ENCODE measurements at regions not wholly inside any gene's neighbourhood (a gene's known extent, or its start where the extent isn't known, plus 50 kb on each side); places are given as distances from the start of the nearest gene placed in this dataset.

GRCh38 chr2:136482966-136483365 is 282.4 kb upstream of the THSD7B start:
- TF ChIP-seq, protein P1, sequence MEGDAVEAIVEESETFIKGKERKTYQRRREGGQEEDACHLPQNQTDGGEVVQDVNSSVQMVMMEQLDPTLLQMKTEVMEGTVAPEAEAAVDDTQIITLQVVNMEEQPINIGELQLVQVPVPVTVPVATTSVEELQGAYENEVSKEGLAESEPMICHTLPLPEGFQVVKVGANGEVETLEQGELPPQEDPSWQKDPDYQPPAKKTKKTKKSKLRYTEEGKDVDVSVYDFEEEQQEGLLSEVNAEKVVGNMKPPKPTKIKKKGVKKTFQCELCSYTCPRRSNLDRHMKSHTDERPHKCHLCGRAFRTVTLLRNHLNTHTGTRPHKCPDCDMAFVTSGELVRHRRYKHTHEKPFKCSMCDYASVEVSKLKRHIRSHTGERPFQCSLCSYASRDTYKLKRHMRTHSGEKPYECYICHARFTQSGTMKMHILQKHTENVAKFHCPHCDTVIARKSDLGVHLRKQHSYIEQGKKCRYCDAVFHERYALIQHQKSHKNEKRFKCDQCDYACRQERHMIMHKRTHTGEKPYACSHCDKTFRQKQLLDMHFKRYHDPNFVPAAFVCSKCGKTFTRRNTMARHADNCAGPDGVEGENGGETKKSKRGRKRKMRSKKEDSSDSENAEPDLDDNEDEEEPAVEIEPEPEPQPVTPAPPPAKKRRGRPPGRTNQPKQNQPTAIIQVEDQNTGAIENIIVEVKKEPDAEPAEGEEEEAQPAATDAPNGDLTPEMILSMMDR (tag by site-specific recombination; IDR thresholded peaks at IDR 0.05) = no peak
- TF ChIP-seq ZNF626 (tag by site-specific recombination; IDR thresholded peaks at IDR 0.05) = no peak
- no peak for TF ChIP-seq ZNF121 (tag by site-specific recombination; IDR thresholded peaks at IDR 0.05)
- no peak for TF ChIP-seq ZNF133 (tag by site-specific recombination; IDR thresholded peaks at IDR 0.05)
- TF ChIP-seq ZNF239 (tag by site-specific recombination; IDR thresholded peaks at IDR 0.05) = no peak
- no peak for TF ChIP-seq ZNF776 (tag by site-specific recombination; IDR thresholded peaks at IDR 0.05; ENCODE audit: borderline replicate concordance)
- no peak for TF ChIP-seq ZNF837 (tag by site-specific recombination; IDR thresholded peaks at IDR 0.05)
- TF ChIP-seq REST (tag by site-specific recombination; IDR thresholded peaks at IDR 0.05) = no peak
